GM21786 (cell line): ENCODE measurements at regions not wholly inside any gene's neighbourhood (a gene's known extent, or its start where the extent isn't known, plus 50 kb on each side); places are given as distances from the start of the nearest gene placed in this dataset.

Experiments
- ATAC-seq: cut with Tn5 transposase; IDR thresholded peaks from one replicate; pipeline ENCODE4 v1.9.1; 2021; ENCODE audit not compliant: unreplicated experiment

DNA sequence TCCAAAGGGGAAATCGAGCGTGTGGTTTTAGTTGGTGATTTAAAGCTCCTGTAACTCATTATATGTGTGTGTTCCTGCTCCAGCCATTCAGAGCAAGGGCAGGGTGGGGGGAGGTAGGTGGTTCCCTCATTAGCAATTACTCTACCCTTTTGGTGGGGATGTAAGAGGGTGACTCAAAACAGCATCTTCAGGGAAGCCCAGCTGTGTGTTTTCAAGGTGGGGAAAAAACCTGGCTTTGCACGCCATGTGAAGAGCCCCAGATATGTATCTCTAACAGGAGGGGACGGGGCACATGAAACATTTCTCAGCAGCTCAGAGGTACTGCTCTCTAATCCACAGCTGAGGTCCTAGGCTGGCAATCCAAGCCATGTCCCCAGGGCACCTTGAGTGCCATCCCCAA is 241.3 kb upstream of the ZFHX3 start:
- ATAC-seq, result peak; percentile 87

DNA sequence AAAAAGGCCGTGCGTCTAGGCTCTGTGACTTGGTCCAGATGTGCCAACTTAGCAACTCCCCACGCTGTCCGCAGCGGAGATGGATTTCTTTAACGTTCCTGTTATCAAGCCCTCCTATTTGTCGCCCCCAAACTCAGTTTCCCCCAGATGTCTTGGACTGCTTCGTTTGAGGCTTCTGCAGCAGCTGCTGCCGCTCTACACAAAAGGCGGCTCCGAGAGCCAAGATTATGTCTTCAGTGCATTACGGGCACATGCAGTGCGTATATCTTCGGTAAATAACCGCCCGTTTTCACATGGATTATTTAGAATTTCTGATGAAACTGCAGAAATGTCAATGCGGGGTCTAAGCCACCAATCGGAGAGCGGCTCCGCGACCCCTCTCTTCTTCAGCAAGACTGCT is 240.6 kb upstream of the ZFHX3 start:
- ATAC-seq, result no peak

GRCh38 chr16:73287859-73288405 is 240.0 kb upstream of the ZFHX3 start:
- ATAC-seq, result no peak

- ATAC-seq, result no peak
Observed at GRCh38 chr16:73286346-73287267, 238.7 kb upstream of the ZFHX3 start.

DNA sequence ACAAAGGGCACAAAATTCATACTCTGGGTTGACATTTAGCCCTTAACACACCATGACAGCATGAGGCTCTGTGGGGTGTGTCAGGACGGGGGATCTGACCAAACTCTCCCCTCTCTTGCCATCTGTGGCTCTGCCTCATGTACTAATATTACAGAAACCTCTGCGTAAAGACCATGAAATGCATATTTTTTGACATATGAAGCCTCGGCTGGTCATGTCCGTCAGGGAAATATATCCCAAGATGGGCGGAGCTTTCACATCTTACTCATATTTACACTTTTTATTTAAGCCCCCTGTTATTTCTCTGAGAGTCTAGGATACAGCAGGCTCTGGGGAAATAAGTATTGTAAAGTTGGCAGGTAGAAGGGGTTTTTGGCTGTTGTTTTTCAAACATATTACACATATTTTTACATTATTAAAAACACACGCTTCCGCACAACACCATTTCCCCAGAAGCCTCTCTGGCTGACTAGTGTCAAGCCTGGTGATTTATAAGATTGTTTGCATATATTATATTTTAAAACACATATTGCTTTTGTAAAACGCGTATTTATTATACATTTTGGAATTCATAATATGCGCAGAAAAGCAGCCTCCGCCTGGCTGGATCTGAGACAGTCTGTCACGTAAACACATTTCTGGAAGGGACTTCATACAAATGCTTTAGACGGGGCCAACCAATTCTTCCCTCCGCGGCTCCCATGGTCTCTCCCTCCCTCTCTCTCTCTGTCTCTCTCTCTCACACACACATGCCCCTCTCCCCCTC is 237.7 kb upstream of the ZFHX3 start:
- ATAC-seq, result no peak

GRCh38 chr16:73280388-73280787 is 232.5 kb upstream of the ZFHX3 start:
- no peak for ATAC-seq

DNA sequence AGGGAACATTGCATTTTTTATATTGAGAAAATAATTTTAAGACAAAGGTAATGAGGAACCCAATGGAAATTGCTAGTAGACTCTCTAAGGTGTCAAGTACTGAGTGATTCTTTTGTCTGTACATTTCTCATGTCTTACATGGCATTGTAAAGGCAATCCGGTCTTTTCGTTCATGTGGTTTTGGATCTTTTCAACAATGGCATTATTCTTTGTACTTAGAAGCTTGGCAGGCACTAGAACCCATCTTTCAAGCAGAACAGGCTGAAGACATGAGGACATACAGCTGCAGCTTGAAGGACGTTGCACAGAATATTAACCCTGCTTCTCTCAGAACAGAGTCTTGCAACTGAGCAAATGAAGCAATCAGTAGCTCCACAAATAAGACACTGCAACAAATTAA is 231.5 kb upstream of the ZFHX3 start:
- no peak for ATAC-seq

DNA sequence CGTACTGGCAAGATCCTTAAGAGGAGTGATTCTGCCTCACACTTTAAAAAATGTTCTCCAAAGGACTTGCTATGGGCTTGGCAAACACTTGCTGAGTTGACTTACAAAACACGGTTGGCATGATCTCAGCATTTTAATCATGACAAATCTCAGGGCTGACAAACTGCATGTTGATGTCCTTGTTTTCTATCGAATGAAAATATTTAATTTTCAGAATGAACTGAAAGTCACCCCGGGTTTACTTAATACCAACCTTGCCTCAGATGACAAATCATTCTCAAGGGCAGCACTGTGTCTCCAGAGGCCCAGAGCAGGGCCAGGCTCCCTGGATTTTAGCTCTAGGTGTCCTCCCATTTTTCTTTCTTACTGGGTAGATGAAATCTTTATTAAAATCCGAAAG is 229.1 kb upstream of the ZFHX3 start:
- no peak for ATAC-seq

GRCh38 chr16:73275448-73275847 is 227.5 kb upstream of the ZFHX3 start:
- no peak for ATAC-seq

GRCh38 chr16:73275024-73275423 is 227.1 kb upstream of the ZFHX3 start:
- peak; percentile 66 for ATAC-seq

DNA sequence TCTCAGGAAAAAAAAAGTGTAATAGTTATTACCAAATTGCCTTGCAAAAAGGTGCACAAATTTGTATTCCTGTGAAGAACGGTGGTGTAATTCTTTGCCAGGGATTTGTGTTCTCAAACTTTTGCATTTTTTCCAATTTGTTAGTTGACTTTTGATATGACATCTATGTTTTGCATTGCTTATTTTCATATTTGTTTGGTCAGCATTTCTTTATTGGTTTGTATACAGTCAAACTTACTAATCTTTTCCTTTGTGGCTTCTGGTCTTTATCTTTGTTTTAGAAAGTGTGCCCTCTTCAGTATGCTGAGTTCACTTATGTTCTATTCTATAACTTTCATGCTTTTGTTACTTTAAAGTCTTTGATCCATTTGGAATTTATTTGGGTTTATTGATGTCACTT is 226.2 kb upstream of the ZFHX3 start:
- no peak for ATAC-seq

- ATAC-seq, result no peak
Observed at GRCh38 chr16:73268366-73268993, 220.6 kb upstream of the ZFHX3 start.

GRCh38 chr16:73265935-73266334 is 218.0 kb upstream of the ZFHX3 start:
- no peak for ATAC-seq

GRCh38 chr16:73265124-73265837 is 217.4 kb upstream of the ZFHX3 start:
- no peak for ATAC-seq

GRCh38 chr16:73262931-73263330 is 215.0 kb upstream of the ZFHX3 start:
- ATAC-seq, result no peak

GRCh38 chr16:73255031-73255430 is 207.1 kb upstream of the ZFHX3 start:
- ATAC-seq, result no peak

GRCh38 chr16:73253922-73254480 is 206.1 kb upstream of the ZFHX3 start:
- no peak for ATAC-seq

- ATAC-seq, result no peak
Observed at GRCh38 chr16:73252446-73252845, 204.5 kb upstream of the ZFHX3 start.

DNA sequence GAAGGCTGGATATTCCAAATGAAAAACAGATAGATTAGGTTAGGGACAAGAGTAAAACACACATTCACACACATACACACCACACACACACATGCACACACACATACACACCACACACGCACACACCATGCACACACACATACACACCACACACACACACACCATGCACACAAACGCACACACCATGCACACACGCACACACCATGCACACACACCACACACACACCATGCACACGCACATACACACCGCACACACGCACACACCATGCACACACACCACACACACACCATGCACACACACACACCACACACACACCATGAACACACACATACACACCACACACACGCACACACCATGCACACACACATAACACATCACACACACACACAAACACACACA is 203.7 kb upstream of the ZFHX3 start:
- ATAC-seq, result no peak

GRCh38 chr16:73248316-73248715 is 200.4 kb upstream of the ZFHX3 start:
- ATAC-seq, result no peak
